ENCODE measurements at regions not wholly inside any gene's neighbourhood (a gene's known extent, or its start where the extent isn't known, plus 50 kb on each side); places are given as distances from the start of the nearest gene placed in this dataset.

- H3K4me3 ChIP-seq (ENCODE audit: low read length): no peak overlapping the region
- no peak for TF ChIP-seq CTCF (IDR thresholded peaks at IDR 0.05; ENCODE audit: insufficient read depth, low read depth, low read length, missing control alignments)
- no peak for DNase-seq (ENCODE audit: low read depth)
These were observed 1293.7 kb upstream of the FAM98A start for GRCh38 chr2:34892766-34893165.

GRCh38 chr2:34892256-34892655 lies 1293.2 kb upstream of the FAM98A start:
- no peak for DNase-seq (ENCODE audit: low read depth)
- TF ChIP-seq CTCF (IDR thresholded peaks at IDR 0.05; ENCODE audit: insufficient read depth, low read depth, low read length, missing control alignments): no peak
- no peak overlapping the region for H3K4me3 ChIP-seq (ENCODE audit: low read length)

GRCh38 chr2:34875091-34875745 lies 1276.1 kb upstream of the FAM98A start:
- no peak overlapping the region for H3K4me3 ChIP-seq (ENCODE audit: low read length)
- DNase-seq (ENCODE audit: low read depth): no peak
- TF ChIP-seq CTCF (IDR thresholded peaks at IDR 0.05; ENCODE audit: insufficient read depth, low read depth, low read length, missing control alignments): no peak

GRCh38 chr2:34853646-34854045 lies 1254.5 kb upstream of the FAM98A start:
- no peak for TF ChIP-seq CTCF (IDR thresholded peaks at IDR 0.05; ENCODE audit: insufficient read depth, low read depth, low read length, missing control alignments)
- no peak for DNase-seq (ENCODE audit: low read depth)
- no peak overlapping the region for H3K4me3 ChIP-seq (ENCODE audit: low read length)

GRCh38 chr2:34851804-34852203 lies 1252.7 kb upstream of the FAM98A start:
- no peak overlapping the region for H3K4me3 ChIP-seq (ENCODE audit: low read length)
- no peak for TF ChIP-seq CTCF (IDR thresholded peaks at IDR 0.05; ENCODE audit: insufficient read depth, low read depth, low read length, missing control alignments)
- no peak for DNase-seq (ENCODE audit: low read depth)

GRCh38 chr2:34849827-34850226 lies 1250.7 kb upstream of the FAM98A start:
- H3K4me3 ChIP-seq (ENCODE audit: low read length): no peak overlapping the region
- no peak for DNase-seq (ENCODE audit: low read depth)
- TF ChIP-seq CTCF (IDR thresholded peaks at IDR 0.05; ENCODE audit: insufficient read depth, low read depth, low read length, missing control alignments): no peak

- no peak for DNase-seq (ENCODE audit: low read depth)
- no peak for TF ChIP-seq CTCF (IDR thresholded peaks at IDR 0.05; ENCODE audit: insufficient read depth, low read depth, low read length, missing control alignments)
- no peak overlapping the region for H3K4me3 ChIP-seq (ENCODE audit: low read length)
These were observed 1249.6 kb upstream of the FAM98A start for GRCh38 chr2:34848691-34849090.
